Activated T-cell treated with anti-CD3 and anti-CD28 coated beads for 1 hour (primary cell): ENCODE measurements at regions not wholly inside any gene's neighbourhood (a gene's known extent, or its start where the extent isn't known, plus 50 kb on each side); places are given as distances from the start of the nearest gene placed in this dataset.
"Not testable (repeated sequence)": the region's sequence is repeated elsewhere in the genome, so short reads cannot be mapped to it uniquely, and the experiment has no call there.

Source experiments
- DNase-seq: peaks from one replicate; pipeline ENCODE4 v3.0.0-alpha.2; 2020; ENCODE audit warnings: low read depth

DNA sequence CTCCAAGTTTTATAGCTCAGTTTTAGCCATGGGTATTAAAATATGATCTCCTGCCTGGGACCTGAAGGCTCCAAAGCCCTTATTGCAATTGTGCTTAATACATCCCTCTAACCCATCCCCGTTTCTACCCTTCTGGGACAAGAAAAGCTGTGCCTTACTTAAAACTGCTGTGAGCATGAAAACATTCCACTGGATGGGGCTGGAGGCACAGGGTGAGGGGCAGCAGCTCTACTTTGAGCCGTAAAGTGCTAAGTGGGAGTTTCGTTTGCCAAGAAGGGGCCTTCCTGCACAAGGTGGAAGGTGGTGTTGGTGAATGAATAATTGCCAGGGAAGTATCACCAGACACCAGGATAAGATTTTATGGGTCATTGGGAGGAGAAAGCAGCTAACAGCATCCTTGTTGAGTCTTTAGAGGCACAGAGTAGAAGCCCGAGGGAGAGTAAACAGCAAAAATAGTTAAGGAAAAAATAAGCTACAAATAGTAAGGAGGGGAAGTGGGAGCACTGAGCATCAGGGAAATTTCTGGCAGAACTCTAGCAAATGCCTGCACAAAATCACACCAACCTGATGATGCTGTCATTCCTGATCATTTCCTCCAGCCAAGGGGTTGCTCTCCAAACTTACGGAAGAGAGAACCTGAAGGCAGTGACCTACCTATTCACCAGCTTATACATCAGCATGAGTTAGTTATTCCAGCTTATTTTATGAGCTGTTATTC is 218.4 kb downstream of the MREG start:
- no peak for DNase-seq

- DNase-seq, result no peak
Observed at GRCh38 chr2:215793747-215794595, 219.4 kb downstream of the MREG start.

- no peak for DNase-seq
Observed at GRCh38 chr2:215791481-215791937, 221.8 kb downstream of the MREG start.

DNA sequence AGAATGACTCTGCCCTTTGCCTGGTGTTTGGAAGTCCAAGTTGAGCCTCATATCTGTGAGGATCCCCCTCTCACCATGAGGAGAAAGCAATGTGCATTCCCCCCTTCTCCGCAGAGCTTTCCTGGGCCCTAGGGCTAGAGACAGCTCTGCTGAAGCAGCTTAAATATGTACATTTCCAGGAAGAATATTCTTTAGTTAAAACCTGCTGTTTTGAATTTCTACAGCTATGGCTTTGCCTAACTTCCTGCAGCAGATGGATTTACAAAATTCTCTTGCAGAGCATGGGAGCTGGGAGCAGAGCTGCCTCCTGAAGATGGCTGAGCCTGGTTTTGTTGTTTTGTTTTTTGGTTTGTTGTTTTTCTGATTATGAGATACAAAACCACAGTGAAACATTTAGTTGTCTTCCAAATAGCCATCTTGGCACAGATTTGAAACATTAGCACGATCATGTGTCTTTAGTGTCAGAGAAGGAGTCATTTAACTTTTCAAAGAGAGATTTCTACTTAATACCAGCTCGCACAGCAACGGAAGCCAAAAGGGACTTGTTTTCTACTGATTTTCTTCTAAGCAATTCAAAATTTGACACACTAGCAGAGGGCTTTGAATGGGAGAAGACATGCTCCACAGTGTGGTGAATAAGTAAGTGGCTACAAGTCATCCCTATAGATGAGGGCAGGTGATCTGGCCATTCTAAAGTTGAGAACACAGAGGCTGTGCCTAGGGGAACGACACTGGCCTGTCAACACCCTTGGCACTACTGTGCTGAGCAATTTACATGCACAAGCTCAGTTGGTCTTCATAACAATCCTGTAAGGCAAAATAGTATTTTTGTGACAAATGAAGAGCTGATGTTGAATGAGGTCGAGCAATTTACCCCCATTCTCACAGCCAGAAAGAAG is 222.6 kb downstream of the MREG start:
- no peak for DNase-seq

- no peak for DNase-seq
Observed at GRCh38 chr2:215787565-215788178, 225.7 kb downstream of the MREG start.

DNA sequence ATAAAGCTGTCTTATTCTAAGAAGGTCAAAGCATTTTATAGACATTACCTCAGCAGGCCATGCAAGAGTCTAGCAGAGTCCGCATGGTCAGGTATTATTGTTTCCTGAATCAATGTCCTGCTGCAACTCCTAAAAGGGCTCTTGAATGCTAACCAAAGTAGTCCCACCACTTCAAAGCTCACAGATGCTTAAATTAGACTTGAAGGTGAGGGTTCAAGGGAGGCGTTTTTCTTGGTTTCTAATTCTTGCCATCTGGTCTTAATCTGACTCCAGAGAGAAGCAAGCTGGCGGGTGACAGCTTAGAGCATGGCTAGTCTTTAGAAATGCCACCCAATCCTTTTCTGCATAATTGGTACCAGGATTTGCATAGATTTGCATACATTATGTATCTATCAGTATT is 226.3 kb downstream of the MREG start:
- no peak for DNase-seq

DNA sequence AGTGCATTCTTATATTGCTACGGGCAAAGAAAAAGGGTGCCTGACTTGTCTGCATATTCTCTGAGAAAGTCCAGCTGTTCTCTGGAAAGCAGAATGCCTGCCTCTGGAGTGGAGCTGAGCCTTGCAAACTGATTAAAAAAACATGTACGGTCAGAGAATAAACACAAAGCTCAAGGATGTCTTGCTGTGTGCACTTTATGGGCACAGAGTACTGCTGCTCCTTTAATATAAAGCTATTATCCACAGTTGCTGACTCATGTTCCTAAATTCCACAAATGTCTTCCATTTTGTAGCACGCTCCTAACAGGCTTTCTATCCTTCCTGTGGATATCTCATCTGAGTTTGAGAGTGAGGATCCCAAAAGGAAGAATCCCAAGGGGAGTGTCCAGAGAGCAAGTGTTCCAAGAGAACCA is 229.0 kb downstream of the MREG start:
- no peak for DNase-seq

DNA sequence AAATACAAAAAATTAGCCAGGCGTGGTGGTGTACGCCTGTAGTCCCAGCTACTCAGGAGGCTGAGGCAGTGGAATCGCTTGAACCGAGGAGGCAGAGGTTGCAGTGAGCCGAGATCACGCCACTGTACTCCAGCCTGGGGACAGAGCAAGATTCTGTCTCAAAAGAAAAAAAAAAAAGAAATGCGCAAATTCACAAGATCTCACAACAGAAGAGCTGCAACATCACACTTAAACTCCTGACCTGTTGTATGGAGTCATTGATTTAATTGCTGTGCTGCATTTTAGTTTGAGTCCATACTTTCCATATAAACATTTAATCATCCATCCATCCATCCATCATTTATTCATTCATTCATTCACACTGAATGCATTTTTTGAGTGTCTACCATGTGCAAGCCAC is 229.7 kb downstream of the MREG start:
- not testable (repeated sequence) for DNase-seq

DNA sequence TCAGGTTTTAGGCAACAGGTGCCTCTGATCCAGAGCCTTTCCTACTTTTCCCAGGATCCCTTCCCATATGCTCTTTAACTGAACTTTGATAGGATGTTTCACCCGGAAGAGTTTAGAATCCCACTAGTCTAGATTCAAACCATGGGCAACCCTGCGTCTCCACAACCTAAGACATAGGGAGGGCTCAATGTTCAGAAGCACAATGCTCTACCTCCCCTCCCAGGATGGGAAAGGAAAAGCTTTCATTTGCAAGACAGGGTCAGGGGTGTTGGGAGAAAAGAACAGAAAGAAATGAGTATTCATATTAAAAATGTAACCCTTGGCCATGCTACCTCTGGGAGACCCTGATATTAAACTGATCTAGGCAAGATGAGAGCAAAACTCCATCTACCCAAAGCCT is 230.4 kb downstream of the MREG start:
- DNase-seq, result no peak

DNA sequence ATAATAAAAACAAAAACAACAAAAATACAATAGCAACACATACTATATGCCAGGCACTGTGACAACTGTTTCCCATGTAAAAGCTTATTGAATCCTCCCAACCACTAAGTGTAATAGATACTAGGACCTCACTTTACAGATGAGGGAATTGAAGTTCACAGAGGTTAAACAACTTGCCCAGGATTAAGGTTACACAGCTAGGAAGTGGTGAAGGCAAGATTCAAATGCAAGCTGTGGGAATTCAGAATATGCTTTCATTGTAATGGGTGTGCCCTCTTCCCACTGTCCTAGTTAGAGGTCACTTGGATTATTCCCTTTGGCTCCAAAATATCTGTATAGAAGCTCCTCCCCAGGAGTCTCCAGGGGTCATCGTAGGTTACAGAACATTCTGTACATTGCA is 231.1 kb downstream of the MREG start:
- no peak for DNase-seq

DNA sequence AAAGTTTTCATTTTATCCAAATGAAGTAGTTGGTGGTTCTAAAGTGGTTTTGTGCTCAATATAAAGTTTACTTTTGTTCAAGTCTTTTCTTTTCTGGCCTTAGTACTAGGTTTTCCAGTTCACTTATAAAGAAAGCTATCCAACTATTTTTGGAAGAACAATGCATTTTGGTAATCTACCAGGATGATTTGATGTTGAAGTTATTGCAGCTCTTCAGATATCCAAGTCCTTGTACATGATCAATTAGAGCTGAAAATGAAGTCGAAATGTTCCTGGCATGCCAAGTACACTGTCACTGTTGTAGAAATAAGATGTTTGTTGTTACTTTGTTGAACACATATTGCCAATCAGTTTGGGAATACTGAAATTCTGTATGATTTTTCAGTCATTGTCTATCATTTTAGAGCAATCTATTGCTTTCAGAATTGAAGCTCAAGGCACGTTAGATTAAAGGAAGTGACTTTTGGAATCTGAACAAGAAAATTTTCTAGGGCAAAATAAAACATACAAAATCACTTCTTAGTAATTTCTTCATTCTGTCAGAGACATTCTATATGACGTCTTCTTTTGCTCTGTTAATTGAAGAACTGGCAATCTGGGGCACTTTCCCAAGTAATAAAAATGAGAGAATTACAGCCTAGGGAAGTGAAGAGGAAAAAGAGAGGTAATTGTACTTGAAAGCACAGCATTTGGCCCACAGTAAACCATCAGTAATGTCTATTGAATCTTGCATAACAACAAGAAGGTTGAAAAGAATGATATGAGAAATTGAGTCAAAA is 232.3 kb downstream of the MREG start:
- no peak for DNase-seq

- DNase-seq, result no peak
Observed at GRCh38 chr2:215780313-215780712, 233.0 kb downstream of the MREG start.

DNA sequence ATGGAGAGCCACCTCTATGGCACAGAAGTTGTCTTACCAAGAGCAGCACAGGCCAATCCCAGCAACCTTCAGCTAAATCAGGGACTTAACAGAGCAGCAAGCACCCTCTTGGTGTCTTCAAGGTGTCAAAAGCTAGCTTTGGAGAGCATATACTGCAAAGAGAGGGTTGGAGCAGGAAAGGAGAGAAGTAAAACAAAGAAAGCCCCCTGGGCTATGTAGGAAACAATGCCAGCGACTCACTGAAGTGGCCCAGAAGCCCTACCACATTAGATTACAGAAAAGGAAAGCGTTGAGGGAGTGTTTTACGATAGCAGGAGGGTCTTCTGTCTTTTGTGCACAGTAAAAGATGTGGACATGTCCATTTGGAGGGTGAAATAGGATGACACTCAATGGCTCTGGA is 233.4 kb downstream of the MREG start:
- no peak for DNase-seq

DNA sequence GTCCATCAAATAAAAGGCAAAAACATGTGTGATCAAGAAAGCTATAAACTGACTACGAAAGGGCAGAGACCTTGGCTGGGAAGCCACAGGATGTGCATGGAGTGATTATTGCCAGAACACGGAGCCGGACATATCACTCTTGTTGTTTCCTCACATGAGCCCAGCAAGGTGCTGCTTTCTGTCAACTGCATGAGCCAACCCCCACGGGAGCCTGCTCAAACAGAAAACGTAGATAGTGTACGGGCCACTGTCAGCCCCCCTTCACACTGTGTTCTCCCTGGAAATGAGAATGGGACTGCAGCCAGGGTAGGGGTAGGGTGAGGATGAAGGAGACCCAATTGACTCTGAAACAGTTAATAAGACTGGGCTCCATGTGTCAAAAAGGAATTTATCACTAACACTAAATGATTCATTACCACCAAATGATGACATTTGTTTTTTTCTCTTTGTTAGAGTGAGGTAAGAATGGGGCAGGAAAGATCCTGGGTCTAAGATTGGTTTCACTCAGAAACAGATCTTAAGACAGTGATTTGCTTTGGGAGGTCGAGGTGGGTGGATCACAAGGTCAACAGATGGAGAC is 235.8 kb downstream of the MREG start:
- no peak for DNase-seq

DNA sequence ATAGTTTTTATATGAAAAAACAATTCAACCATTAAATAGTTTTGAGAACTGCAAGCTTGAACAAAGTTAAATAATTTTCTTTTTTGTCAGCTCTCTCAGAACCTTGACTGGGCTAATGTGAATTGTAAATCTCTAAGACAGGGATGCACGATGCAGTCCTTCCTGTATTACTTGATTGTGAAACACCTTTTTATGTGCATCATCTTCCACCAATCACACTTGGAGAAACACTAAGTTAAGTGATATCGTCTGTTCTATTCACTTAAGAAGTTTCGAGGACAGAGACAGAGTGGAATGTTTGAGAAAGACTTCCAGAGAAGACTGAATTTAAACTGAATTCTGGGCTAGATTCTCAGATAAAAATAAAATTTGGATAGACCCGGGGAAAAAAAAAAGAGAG is 238.2 kb downstream of the MREG start:
- DNase-seq, result no peak

- DNase-seq, result no peak
Observed at GRCh38 chr2:215773728-215774127, 239.6 kb downstream of the MREG start.

- DNase-seq, result no peak
Observed at GRCh38 chr2:215772634-215773563, 240.5 kb downstream of the MREG start.

DNA sequence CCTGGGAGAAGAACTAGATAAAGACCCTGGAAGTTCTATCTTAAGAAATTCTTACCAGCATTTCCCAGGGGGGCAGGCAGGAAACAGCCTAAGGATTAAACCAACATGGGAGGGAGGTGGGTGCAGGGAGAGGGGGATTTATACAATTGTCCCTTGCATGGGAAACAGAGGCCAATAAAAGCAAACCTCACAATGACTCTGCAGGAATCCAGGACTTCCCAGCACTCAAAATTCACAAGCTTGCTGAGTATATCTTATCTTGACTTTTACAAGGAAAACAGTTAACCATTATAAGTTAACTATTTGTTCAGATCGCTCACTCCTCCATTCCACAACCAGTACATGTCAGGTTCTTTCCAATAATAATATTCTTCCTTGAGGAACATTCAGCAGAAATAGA is 241.3 kb downstream of the MREG start:
- DNase-seq, result no peak

- DNase-seq, result no peak
Observed at GRCh38 chr2:215771241-215771640, 242.1 kb downstream of the MREG start.

- no peak for DNase-seq
Observed at GRCh38 chr2:215770668-215771067, 242.7 kb downstream of the MREG start.
